ENCODE measurements at regions not wholly inside any gene's neighbourhood (a gene's known extent, or its start where the extent isn't known, plus 50 kb on each side); places are given as distances from the start of the nearest gene placed in this dataset.
A peak's percentile ranks its signal among the peaks of the same experiment; 100 is the strongest.

DNA sequence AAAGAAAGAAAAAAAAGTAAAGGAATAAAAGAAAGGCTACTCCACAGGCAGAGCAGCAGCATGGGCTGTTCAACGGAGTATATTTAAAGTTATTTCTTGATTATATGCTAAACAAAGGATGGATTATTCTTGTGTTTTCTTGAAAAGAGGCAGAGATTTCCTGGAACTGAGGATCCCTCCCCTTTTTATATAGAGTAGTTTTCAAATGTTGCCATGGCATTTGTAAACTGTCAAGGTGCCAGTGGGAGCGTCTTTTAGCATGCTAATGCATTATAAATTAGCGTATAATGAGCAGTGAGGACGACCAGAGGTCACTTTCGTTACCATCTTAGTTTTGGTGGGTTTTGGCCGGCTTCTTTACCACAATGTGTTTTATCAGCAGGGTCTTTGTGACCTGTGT, 383.0 kb downstream of the PCNX1 start:
- no peak for DNase-seq

- DNase-seq: peak; percentile 18
Measured at GRCh38 chr14:71290960-71291466, 383.8 kb downstream of the PCNX1 start.

DNA sequence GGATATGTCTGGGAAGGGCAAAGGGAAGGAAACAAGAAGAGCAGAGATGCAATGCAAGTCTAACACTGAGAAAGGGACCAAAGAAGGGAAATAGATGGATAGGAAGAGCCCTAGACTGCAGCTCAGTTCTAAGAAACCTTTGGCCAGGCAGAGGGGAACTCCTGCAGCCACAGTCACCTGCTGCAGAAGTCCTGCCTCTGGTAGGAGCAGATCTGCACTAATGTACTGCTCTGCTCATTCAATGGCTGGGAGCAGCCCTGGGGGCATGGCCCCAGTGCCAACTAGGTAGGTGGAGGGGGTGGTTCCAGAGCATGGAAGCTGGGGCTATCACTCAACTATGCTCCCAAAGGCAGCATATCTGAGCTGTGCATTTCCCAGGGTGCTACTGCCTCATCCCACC, 388.9 kb downstream of the PCNX1 start:
- no peak for DNase-seq

DNA sequence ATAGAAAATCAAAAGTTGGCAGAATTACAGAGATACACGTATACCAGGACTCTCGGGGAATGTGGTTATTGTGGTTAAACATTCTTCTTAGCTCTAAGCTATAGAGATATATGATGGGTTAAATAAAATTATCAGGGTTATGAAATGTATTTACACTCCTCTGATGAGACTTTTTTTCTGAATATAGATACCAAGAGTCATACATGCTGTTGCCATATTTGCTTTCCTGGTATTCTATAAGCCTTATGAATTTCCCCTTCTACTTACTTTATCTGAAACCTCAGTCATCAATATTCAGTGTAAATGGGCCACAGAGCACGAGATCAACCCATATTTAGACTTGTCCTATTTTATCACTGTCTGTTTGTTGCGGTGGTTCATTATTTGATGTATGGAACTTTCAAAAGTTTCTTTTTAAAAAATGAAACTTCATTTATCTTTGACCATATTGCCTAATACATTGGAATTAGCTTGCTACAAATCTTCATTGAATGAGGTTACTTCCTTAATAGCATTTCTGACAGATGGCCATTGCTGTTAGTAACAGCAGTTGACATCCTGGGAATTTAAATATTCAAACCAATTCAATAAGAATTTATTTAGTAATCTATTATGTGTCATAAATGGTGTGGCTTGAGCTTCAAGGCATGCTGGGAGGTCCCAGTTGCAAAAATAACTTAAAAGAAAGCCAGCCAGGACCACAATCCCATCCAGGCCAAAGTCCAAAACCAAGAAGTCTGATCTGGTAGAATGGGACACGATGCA, 393.5 kb downstream of the PCNX1 start:
- DNase-seq: no peak

DNA sequence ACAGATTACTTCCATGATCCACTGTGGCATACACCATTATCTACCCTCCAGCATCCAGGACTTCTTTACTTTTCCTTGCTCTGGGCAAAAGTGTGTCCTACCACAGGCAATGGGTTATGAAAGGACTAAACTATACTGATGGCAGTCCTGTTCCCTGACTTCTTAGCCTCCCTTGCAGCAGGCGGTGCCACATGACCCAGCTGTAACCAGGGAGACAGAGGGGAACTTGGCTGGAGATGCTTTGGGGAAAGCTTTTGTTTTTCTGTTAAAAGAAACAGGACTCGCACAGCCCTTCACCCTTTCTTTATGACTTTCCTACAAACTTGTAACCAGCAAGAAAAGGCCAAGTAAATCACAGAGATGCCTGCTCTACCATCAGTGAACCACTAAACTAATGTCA, 394.4 kb downstream of the PCNX1 start:
- no peak for DNase-seq

DNA sequence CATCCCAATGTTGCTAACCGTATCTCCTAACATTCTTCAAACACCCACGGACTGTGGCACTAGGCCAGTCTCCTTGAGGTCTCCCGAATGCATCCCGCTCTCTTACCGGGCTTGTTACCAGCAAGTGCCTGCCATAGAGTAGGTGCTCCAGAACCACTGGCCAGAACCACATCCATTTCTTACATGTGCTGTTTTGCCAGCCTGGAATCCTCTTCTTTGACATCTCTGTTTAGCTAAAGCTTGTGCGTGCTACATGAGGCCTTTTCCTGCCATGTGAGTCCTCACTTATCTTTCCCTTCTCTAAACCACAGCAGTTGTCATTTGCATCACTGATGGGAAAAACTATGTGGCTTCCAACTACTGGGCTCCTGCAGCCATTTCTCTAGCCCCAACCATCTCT, 397.4 kb downstream of the PCNX1 start:
- DNase-seq: no peak

GRCh38 chr14:71308671-71309070, 401.4 kb downstream of the PCNX1 start:
- no peak for DNase-seq

DNA sequence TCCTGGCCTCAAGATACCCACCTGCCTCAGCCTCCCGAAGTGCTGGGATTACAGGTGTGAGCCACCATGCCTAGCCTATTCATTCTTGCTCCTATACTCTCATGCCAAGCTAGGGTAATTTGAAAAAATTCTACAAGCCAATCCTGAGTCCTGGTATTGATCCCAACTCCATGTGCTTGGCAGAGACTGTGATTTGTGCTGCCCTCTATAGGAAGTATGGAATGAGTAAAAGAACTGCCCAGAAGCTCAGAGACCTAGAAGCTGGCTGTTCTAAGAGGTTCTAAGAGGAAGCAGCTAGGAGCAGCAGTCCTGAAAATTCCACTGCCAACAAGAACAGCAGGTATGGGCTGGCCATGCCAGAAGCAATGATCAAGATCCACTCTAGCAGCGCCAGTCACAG, 402.5 kb downstream of the PCNX1 start:
- DNase-seq: no peak

GRCh38 chr14:71311061-71311460, 403.8 kb downstream of the PCNX1 start:
- no peak for DNase-seq

DNA sequence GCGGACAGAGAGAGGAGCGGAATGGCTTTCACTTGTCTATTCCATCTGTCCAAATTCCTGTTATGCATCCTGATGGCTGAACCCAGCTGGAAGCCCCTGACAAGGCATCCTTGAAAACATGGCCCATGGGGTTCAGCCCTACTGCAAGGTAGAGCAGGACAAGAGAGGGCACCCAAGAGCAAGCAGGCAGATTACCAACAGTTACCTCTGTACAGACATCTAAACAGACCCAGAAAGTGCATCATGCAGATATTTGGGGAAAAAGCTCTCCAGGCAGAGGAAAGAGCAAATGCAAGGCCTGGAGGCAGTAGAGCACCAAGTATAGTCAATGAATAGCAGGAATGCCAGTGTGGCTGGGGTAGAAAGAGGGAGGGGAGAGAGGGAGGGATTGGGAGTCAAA, 407.5 kb downstream of the PCNX1 start:
- DNase-seq: no peak

- no peak for DNase-seq
Measured at GRCh38 chr14:71317385-71318096, 410.3 kb downstream of the PCNX1 start.

GRCh38 chr14:71318097-71318459, 410.8 kb downstream of the PCNX1 start:
- no peak for DNase-seq

DNA sequence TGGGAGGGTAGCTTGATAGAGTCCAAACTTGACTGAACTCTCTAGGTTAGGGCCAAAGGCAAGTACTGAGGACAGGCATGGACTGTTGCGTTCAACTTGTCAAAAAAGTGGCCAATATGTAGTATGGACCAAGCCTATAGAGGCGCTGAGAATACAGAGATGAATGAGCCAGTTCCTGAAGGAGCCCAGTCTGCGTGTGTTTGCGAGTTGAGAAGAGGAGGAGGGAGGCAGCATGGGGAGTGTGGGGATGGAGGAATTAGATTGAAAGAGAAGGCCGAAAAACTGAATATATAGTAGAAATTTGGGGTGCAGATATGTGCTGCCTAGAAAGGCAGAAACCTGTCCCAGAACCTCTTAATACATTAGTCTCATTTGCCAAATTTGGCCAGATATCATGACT, 412.4 kb downstream of the PCNX1 start:
- no peak for DNase-seq

GRCh38 chr14:71320107-71320733, 413.0 kb downstream of the PCNX1 start, which contains the start of gene SIPA1L1:
TSS of gene SIPA1L1 (plus strand) at chr14:71320476.
- DNase-seq: peak; percentile 99

GRCh38 chr14:71320734-71321573, 413.7 kb downstream of the PCNX1 start:
- peak; percentile 65 for DNase-seq

DNA sequence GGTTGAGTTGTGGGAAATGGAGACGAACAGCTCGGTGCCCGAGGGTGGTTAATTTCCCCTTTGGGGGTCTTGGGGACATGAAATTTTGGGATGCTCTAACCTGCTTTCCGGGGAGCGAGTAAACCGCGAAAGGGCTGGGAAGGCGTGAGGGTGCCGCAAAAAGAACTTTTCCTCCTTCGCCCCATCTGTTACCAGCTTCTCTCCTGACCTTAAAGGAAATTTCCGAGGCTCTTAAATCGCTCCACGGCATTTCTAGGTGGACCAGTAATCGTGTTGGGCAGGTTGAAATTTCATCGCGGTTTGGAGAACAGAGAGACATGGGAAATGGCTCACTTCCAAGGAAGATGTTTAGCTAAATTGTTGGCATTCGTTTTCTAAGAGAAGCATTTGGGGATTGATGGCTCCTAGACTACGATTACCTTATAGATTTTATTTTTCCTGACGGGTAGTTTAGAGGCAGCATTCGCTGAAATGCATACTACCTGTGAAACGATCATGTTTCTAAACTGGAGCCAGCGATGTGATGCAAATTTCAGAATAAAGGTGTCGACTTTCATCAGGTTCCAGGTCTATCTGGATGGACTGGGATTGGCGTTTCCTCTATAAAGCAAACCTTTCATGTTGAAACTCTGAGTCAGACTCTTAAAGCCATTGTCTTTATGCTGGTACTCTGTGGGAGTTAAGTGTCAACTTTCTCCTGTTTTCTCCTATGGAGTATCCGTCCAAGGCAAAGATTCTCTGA, 414.5 kb downstream of the PCNX1 start:
- DNase-seq: peak; percentile 26

DNA sequence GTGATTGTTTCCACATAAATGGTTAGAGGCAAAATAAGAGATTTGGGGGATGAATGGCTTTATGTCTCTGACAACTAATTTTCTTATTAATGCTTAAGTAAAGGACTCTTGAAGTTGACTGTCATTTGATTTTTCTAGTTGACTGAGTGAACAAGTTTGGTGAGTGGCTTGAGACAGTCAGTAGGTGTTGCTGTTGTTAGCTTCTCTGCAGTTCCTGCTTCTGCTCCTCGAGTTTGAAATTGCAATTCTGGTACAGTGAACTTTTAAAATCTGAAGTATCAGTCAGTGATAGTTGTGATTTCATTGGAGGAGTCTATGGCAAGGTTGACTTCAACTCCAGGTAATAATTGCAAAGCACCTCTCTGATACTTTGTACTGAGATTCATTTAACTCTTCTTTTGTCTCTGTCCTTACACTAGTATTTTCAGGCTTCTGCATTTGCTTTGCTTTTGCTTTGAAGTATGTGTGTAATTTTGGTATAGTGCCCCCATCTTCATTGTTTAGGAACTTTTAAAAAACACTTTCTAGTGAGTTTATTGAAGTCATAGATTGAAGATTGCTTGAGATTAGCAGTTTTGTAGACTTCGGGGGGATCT, 415.5 kb downstream of the PCNX1 start:
- peak; percentile 32 for DNase-seq

DNA sequence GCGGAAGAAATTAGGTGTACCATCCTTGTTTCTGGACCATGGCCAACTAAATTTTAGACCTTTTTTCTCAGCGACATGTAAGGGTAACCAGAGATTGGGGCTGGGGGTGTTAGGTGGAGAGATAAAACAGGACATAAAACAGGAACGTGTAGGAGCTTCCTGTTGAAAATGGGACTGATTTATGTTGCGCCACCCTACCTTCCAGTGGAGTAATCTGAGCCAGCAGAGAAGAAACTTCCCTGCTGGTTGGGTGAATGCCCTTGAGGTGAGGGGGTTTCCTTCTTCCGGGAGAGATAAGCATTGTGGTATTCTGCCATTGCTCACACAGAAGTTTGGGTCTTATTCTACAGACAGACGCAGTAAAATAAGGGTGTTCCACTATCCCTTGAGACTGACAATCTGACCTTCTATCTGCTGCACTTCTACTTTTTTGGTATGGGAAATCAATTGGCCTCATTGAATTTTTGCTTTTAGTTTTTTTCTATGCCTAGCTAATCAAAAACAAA, 417.6 kb downstream of the PCNX1 start:
- no peak for DNase-seq

DNA sequence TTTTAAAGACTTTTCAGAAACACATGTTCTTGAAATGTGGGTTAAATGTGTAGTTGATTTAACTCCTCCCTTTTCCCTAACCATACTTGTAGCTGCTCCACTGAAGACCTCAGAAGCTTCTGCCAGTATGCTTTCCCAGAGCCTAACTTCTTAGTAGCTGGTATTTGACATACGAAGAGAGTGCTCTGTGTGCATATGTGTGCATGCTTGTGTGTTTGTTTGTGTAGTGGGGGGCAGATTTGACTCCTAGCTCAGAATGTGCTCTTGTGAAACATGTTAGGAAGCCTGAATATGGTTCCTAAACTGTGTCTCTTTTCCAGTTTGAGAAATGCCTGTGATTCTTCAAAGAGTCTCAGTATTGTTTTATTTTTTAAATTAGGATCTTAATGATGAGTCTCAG, 420.4 kb downstream of the PCNX1 start:
- DNase-seq: no peak

GRCh38 chr14:71328183-71328582, 420.9 kb downstream of the PCNX1 start:
- DNase-seq: no peak

DNA sequence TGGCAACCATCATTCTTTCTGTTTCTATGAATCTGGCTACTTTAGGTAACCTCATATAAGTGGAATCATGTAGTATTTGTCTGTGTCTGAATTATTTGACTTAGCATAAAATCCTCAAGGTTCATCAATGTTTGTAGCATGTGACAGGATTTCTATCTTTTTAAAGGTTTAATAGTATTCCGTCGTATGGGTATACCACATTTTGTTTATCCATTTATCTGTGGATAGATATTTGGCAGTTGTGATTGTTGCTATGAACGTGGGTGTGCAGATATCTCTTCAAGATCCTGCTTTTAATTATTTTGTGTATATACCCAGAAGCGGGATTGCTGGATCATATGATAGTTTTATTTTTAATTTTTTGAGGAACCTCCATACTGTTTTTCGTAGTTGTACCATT, 421.7 kb downstream of the PCNX1 start:
- no peak for DNase-seq

DNA sequence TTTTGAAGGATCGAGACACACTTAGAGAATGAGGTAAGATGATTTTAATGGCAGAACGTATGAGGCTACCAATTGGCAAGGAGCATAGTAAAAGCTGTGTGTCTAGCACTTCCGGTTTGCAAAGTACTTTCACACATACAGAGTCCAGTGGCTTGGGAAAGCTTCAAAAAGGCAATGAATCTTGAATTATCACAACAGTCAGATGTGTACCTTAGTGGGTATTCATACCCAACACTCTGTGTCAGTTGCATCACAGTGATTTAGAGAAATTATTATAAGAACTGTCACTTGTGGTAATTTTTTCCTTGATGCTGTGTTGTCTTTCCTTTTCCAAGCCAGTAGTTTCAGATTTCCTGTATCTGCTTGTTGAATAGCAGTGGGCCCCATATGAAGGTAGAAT, 424.1 kb downstream of the PCNX1 start:
- no peak for DNase-seq
